ENCODE measurements at regions not wholly inside any gene's neighbourhood (a gene's known extent, or its start where the extent isn't known, plus 50 kb on each side); places are given as distances from the start of the nearest gene placed in this dataset.
A peak's percentile ranks its signal among the peaks of the same experiment; 100 is the strongest.
"Not testable (repeated sequence)": the region's sequence is repeated elsewhere in the genome, so short reads cannot be mapped to it uniquely, and the experiment has no call there.

GRCh38 chr10:30730306-30730705, 100.8 kb upstream of the LYZL2 start:
- DNase-seq: no peak

- DNase-seq: no peak
These were observed 99.2 kb upstream of the LYZL2 start for GRCh38 chr10:30728766-30729165.

GRCh38 chr10:30728127-30728526, 98.6 kb upstream of the LYZL2 start:
- no peak for DNase-seq

GRCh38 chr10:30727524-30727923, 98.0 kb upstream of the LYZL2 start:
- DNase-seq: no peak

GRCh38 chr10:30726783-30727414, 97.3 kb upstream of the LYZL2 start:
- DNase-seq: peak; percentile 36

- DNase-seq: no peak
These were observed 96.1 kb upstream of the LYZL2 start for GRCh38 chr10:30725661-30726060.

GRCh38 chr10:30724296-30724695, 94.7 kb upstream of the LYZL2 start:
- no peak for DNase-seq

GRCh38 chr10:30722956-30723620, 93.5 kb upstream of the LYZL2 start:
- no peak for DNase-seq

GRCh38 chr10:30719832-30720231, 90.3 kb upstream of the LYZL2 start:
- no peak for DNase-seq

GRCh38 chr10:30709700-30710358, 80.3 kb upstream of the LYZL2 start:
- DNase-seq: no peak

- DNase-seq: no peak
These were observed 79.7 kb upstream of the LYZL2 start for GRCh38 chr10:30709229-30709628.

- DNase-seq: no peak
These were observed 78.7 kb upstream of the LYZL2 start for GRCh38 chr10:30708234-30708633.

GRCh38 chr10:30706189-30706588, 76.6 kb upstream of the LYZL2 start:
- not testable (repeated sequence) for DNase-seq

- DNase-seq: no peak
These were observed 76.1 kb upstream of the LYZL2 start for GRCh38 chr10:30705625-30706149.

GRCh38 chr10:30705101-30705624, 75.6 kb upstream of the LYZL2 start:
- DNase-seq: peak; percentile 35 to 46

GRCh38 chr10:30704601-30705100, 75.1 kb upstream of the LYZL2 start:
- not testable (repeated sequence) for DNase-seq

- DNase-seq: no peak
These were observed 74.6 kb upstream of the LYZL2 start for GRCh38 chr10:30704026-30704600.

- not testable (repeated sequence) for DNase-seq
These were observed 73.9 kb upstream of the LYZL2 start for GRCh38 chr10:30703446-30703845.

- DNase-seq: no peak
These were observed 73.3 kb upstream of the LYZL2 start for GRCh38 chr10:30702860-30703259.

- DNase-seq: peak; percentile 72 to 75
These were observed 72.1 kb upstream of the LYZL2 start for GRCh38 chr10:30701451-30702173.

- no peak for DNase-seq
These were observed 68.3 kb upstream of the LYZL2 start for GRCh38 chr10:30697806-30698205.

- DNase-seq: not testable (repeated sequence)
These were observed 67.7 kb upstream of the LYZL2 start for GRCh38 chr10:30697221-30697620.
